GM12878 (cell line): ENCODE measurements at regions not wholly inside any gene's neighbourhood (a gene's known extent, or its start where the extent isn't known, plus 50 kb on each side); places are given as distances from the start of the nearest gene placed in this dataset.

ENCODE experiments used
- ATAC-seq: fragments of 200-7000 bp; cut with Tn5 transposase; 3 replicates; pipeline ENCODE4 v1.9.1; 2020; ENCODE audit warnings: mild to moderate bottlenecking, moderate library complexity
- BruUV-seq: library from RNA; stranded (reverse); fragments of 400-500 nt; replicated peaks from 2 replicates; lab custom pipeline; 2021; lab: Mats Ljungman, UMichigan
- CTCF ChIA-PET: fragments of 300-600 bp; sonication (Branson Sonifier 250); formaldehyde crosslinking; extraction: SDS; loops from one replicate; lab custom pipeline; 2021; ENCODE audit warnings: inconsistent platforms; lab: Yijun Ruan, JAX
- POLR2A ChIA-PET: fragments of 350-600 bp; formaldehyde crosslinking; extraction: SDS; loops from one replicate; lab custom pipeline; 2021; ENCODE audit warnings: inconsistent platforms; lab: Charles Lee
- RAD21 ChIA-PET: fragments of 300-600 bp; sonication (Branson Sonifier 250); formaldehyde crosslinking; loops from one replicate; lab custom pipeline; 2023; ENCODE audit warnings: antibody characterized with exemption; ENCODE audit not compliant: unreplicated experiment; lab: Charles Lee
- SMC1A ChIA-PET: fragments of 300-600 bp; sonication (Branson Sonifier 250); formaldehyde crosslinking; loops from one replicate; lab custom pipeline; 2023; ENCODE audit not compliant: unreplicated experiment, uncharacterized antibody; lab: Charles Lee
- DNase-seq: peaks from one replicate; pipeline ENCODE4 v3.0.0-alpha.2; 2011; ENCODE audit warnings: low read depth, low spot score
- FAIRE-seq: peaks from 3 replicates; lab custom pipeline; 2011; peaks lifted over from hg19 to GRCh38; lab: Jason Lieb, UNC
- H2AFZ ChIP-seq: 2 replicates; pipeline ENCODE4 v1.6.0; 2011; ENCODE audit warnings: low read depth, low read length, control low read depth; ENCODE audit not compliant: control insufficient read depth
- H3K27ac ChIP-seq: 2 replicates; pipeline ENCODE4 v1.5.1; 2011; ENCODE audit warnings: control low read depth; ENCODE audit not compliant: control insufficient read depth, insufficient read depth
- H3K27me3 ChIP-seq, 2 experiments: replicated peaks in 1 of 2; 2 replicates each; pipeline versions ENCODE4 v1.6.0 to v1.6.1; 2011; ENCODE audit warnings: low read length in 1 of 2; ENCODE audit not compliant: control insufficient read depth in 2 of 2, insufficient read depth in 2 of 2
- H3K36me3 ChIP-seq, 2 experiments: 2 replicates each; pipeline ENCODE4 v1.5.1; 2011; ENCODE audit warnings: low read length in 1 of 2; ENCODE audit not compliant: control insufficient read depth in 2 of 2, insufficient read depth in 2 of 2
- H3K4me1 ChIP-seq: 2 replicates; pipeline ENCODE4 v1.6.1; 2011; ENCODE audit warnings: mild to moderate bottlenecking, low read length, moderate library complexity, mixed read lengths; ENCODE audit not compliant: control insufficient read depth, insufficient read depth
- H3K4me2 ChIP-seq: 2 replicates; pipeline ENCODE4 v1.6.0; 2011; ENCODE audit warnings: control low read depth; ENCODE audit not compliant: control insufficient read depth, insufficient read depth
- H3K4me3 ChIP-seq: fragments of 200-600 bp; sonication (generic); 2 replicates; pipeline ENCODE4 v1.5.1; 2016
- H3K79me2 ChIP-seq: 2 replicates; pipeline ENCODE4 v1.6.0; 2011; ENCODE audit warnings: low read length; ENCODE audit not compliant: control insufficient read depth, insufficient read depth
- H3K9ac ChIP-seq: 2 replicates; pipeline ENCODE4 v1.8.0; 2011; ENCODE audit warnings: low read length, control low read depth, mixed read lengths; ENCODE audit not compliant: control insufficient read depth, insufficient read depth
- H3K9me3 ChIP-seq: replicated peaks from 3 replicates; pipeline ENCODE4 v1.5.1; 2011; ENCODE audit warnings: mild to moderate bottlenecking, low read length; ENCODE audit not compliant: control insufficient read depth, insufficient read depth
- H4K20me1 ChIP-seq: 2 replicates; pipeline ENCODE4 v1.6.0; 2011; ENCODE audit not compliant: control insufficient read depth, insufficient read depth
- BCL11A ChIP-seq: IDR thresholded peaks from 2 replicates; pipeline ENCODE4 v1.6.1; 2011; ENCODE audit warnings: low read depth, low read length
- EGR1 ChIP-seq, 2 experiments: IDR thresholded peaks; 1 replicate in 1 of 2; 2 replicates in 1 of 2; pipeline ENCODE4 v1.6.1; 2011 to 2012; ENCODE audit warnings: low read depth in 2 of 2, low read length in 2 of 2, borderline replicate concordance in 1 of 2, mild to moderate bottlenecking in 1 of 2, moderate library complexity in 1 of 2
- EP300 ChIP-seq, 2 experiments: fragments of 150-350 bp in 1 of 2; IDR thresholded peaks; 2 replicates each; pipeline ENCODE4 v1.6.1; 2011 to 2012; ENCODE audit warnings: low read depth in 2 of 2, low read length in 2 of 2, borderline replicate concordance in 1 of 2, improper control_type of control experiment in 1 of 2, inconsistent platforms in 1 of 2; ENCODE audit not compliant: control insufficient read depth in 1 of 2
- NR2C1 ChIP-seq: fragments of 450-650 bp; IDR thresholded peaks from 2 replicates; pipeline ENCODE4 v1.6.1; 2017; ENCODE audit warnings: antibody characterized with exemption, mild to moderate bottlenecking, moderate library complexity
- PAX5 ChIP-seq: IDR thresholded peaks from 2 replicates; pipeline ENCODE4 v1.6.1; 2011; ENCODE audit warnings: low read depth, low read length, borderline replicate concordance
- PBX3 ChIP-seq: IDR thresholded peaks from 2 replicates; pipeline ENCODE4 v1.6.1; 2011; ENCODE audit warnings: mild to moderate bottlenecking, low read depth, low read length, moderate library complexity; ENCODE audit not compliant: insufficient replicate concordance
- RCOR1 ChIP-seq: conservative IDR thresholded peaks from 2 replicates; pipeline ENCODE4 v1.6.1; 2012; ENCODE audit warnings: low read depth, low read length, improper control_type of control experiment
- SIN3A ChIP-seq: IDR thresholded peaks from 2 replicates; pipeline ENCODE4 v1.6.1; 2012; ENCODE audit warnings: low read depth, low read length, improper control_type of control experiment
- SKIL ChIP-seq: fragments of 450-650 bp; IDR thresholded peaks from 2 replicates; pipeline ENCODE4 v1.6.1; 2017; ENCODE audit warnings: mild to moderate bottlenecking, low read depth, inconsistent platforms; ENCODE audit not compliant: poor library complexity, severe bottlenecking
- SMAD5 ChIP-seq: IDR thresholded peaks from 2 replicates; pipeline ENCODE4 v1.6.1; 2016; ENCODE audit warnings: antibody characterized with exemption, low read depth
- SMARCA5 ChIP-seq: fragments of 450-650 bp; IDR thresholded peaks from 2 replicates; pipeline ENCODE4 v1.6.1; 2017; ENCODE audit warnings: mild to moderate bottlenecking
- SP1 ChIP-seq: IDR thresholded peaks from one replicate; pipeline ENCODE4 v1.6.1; 2011; ENCODE audit warnings: low read depth, low read length
- ZZZ3 ChIP-seq: IDR thresholded peaks from 2 replicates; pipeline ENCODE4 v1.6.1; 2011; ENCODE audit warnings: low read depth; ENCODE audit not compliant: control insufficient read depth, insufficient read length
- WGBS: methylation state at CpG from one replicate; pipeline ENCODE4 v1.1.6; 2016; ENCODE audit warnings: low lambda C conversion rate; ENCODE audit not compliant: insufficient replicate concordance, insufficient coverage; ENCODE audit errors: missing lambda C conversion rate; 5-methylcytosine and 5-hydroxymethylcytosine counted together
- in situ Hi-C: fragments of 300-500 bp; cut with MboI; formaldehyde crosslinking; loops from 9 replicates; pipeline ENCODE4 v1.14.3; 2018; ENCODE audit warnings: mixed read lengths
- intact Hi-C: fragments of 100-400 bp; cut with micrococcal nuclease; formaldehyde crosslinking; loops from one replicate; pipeline ENCODE4 v1.14.2; 2022; ENCODE audit not compliant: unreplicated experiment
- TF ChIP-seq, protein P1 (sequence below): fragments of 450-650 bp; IDR thresholded peaks from 2 replicates; pipeline ENCODE4 v1.6.1; 2014; ENCODE audit warnings: mild to moderate bottlenecking
- TF ChIP-seq, protein P2 (sequence below): fragments of 450-650 bp; IDR thresholded peaks from 2 replicates; pipeline ENCODE4 v1.6.1; 2017; ENCODE audit warnings: antibody characterized with exemption, mild to moderate bottlenecking, moderate library complexity
- TF ChIP-seq, protein P3 (sequence below): fragments of 450-650 bp; IDR thresholded peaks from 2 replicates; pipeline ENCODE4 v1.6.1; 2016; ENCODE audit warnings: mild to moderate bottlenecking

- intact Hi-C loops, result no loop called here
- Histone ChIP-seq H3K79me2 (no peaks in the 10 kb centered on the region), H2AFZ (no peak overlapping the region), H3K27me3 (0 out of 4 replicates have a peak, but pooled peaks cover 0 to 2% of the 10 kb centered on the region in 2 experiments), H3K4me1 (no peaks in the 10 kb centered on the region), H4K20me1 (no peaks in the 10 kb centered on the region), H3K4me3 (no peak overlapping the region), H3K36me3 (no peaks in the 10 kb centered on the region), H3K4me2 (no peak overlapping the region), H3K9me3 (no peaks in the 10 kb centered on the region), H3K9ac (no peak overlapping the region), H3K27ac (no peak overlapping the region)
- RAD21 ChIA-PET, result no interaction called here
- BruUV-seq, result no TSS peak
- POLR2A ChIA-PET, result no interaction called here
- FAIRE-seq (no peak), ATAC-seq (no peak), DNase-seq (no peak)
- TF ChIP-seq ZZZ3 (no peak), EGR1 (IDR thresholded peaks at IDR 0.05; ENCODE audit: borderline replicate concordance in 1 of 2, low read depth in 2 of 2, low read length in 2 of 2) (no peak), SMARCA5 (no peak), SIN3A (no peak), EP300 (IDR thresholded peaks at IDR 0.05; ENCODE audit: borderline replicate concordance in 1 of 2, control insufficient read depth in 1 of 2, low read depth in 2 of 2, low read length in 2 of 2) (no peak), SKIL (no peak), NR2C1 (no peak), SMAD5 (no peak), RCOR1 (no peak), BCL11A (no peak), SP1 (no peak), PBX3 (no peak), PAX5 (no peak)
- TF ChIP-seq, protein P1, sequence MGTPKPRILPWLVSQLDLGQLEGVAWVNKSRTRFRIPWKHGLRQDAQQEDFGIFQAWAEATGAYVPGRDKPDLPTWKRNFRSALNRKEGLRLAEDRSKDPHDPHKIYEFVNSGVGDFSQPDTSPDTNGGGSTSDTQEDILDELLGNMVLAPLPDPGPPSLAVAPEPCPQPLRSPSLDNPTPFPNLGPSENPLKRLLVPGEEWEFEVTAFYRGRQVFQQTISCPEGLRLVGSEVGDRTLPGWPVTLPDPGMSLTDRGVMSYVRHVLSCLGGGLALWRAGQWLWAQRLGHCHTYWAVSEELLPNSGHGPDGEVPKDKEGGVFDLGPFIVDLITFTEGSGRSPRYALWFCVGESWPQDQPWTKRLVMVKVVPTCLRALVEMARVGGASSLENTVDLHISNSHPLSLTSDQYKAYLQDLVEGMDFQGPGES, result no peak
- TF ChIP-seq, protein P2, sequence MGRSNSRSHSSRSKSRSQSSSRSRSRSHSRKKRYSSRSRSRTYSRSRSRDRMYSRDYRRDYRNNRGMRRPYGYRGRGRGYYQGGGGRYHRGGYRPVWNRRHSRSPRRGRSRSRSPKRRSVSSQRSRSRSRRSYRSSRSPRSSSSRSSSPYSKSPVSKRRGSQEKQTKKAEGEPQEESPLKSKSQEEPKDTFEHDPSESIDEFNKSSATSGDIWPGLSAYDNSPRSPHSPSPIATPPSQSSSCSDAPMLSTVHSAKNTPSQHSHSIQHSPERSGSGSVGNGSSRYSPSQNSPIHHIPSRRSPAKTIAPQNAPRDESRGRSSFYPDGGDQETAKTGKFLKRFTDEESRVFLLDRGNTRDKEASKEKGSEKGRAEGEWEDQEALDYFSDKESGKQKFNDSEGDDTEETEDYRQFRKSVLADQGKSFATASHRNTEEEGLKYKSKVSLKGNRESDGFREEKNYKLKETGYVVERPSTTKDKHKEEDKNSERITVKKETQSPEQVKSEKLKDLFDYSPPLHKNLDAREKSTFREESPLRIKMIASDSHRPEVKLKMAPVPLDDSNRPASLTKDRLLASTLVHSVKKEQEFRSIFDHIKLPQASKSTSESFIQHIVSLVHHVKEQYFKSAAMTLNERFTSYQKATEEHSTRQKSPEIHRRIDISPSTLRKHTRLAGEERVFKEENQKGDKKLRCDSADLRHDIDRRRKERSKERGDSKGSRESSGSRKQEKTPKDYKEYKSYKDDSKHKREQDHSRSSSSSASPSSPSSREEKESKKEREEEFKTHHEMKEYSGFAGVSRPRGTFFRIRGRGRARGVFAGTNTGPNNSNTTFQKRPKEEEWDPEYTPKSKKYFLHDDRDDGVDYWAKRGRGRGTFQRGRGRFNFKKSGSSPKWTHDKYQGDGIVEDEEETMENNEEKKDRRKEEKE, result no peak
- TF ChIP-seq, protein P3, sequence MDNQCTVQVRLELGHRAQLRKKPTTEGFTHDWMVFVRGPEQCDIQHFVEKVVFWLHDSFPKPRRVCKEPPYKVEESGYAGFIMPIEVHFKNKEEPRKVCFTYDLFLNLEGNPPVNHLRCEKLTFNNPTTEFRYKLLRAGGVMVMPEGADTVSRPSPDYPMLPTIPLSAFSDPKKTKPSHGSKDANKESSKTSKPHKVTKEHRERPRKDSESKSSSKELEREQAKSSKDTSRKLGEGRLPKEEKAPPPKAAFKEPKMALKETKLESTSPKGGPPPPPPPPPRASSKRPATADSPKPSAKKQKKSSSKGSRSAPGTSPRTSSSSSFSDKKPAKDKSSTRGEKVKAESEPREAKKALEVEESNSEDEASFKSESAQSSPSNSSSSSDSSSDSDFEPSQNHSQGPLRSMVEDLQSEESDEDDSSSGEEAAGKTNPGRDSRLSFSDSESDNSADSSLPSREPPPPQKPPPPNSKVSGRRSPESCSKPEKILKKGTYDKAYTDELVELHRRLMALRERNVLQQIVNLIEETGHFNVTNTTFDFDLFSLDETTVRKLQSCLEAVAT, result no peak
- CTCF ChIA-PET, result no interaction called here
- SMC1A ChIA-PET, result no interaction called here
- in situ Hi-C loops, result no loop called here
- WGBS, result 27% methylated on average over 4 of the region's 4 CpGs
Measured at GRCh38 chr10:129375171-129375570, 91.9 kb upstream of the MGMT start.
